HG03175 (cell line): ENCODE measurements at regions not wholly inside any gene's neighbourhood (a gene's known extent, or its start where the extent isn't known, plus 50 kb on each side); places are given as distances from the start of the nearest gene placed in this dataset.

Experiments used
- ATAC-seq: cut with Tn5 transposase; IDR thresholded peaks from one replicate; pipeline ENCODE4 v1.9.1; 2021; ENCODE audit warnings: mild to moderate bottlenecking, moderate library complexity; ENCODE audit not compliant: unreplicated experiment

DNA sequence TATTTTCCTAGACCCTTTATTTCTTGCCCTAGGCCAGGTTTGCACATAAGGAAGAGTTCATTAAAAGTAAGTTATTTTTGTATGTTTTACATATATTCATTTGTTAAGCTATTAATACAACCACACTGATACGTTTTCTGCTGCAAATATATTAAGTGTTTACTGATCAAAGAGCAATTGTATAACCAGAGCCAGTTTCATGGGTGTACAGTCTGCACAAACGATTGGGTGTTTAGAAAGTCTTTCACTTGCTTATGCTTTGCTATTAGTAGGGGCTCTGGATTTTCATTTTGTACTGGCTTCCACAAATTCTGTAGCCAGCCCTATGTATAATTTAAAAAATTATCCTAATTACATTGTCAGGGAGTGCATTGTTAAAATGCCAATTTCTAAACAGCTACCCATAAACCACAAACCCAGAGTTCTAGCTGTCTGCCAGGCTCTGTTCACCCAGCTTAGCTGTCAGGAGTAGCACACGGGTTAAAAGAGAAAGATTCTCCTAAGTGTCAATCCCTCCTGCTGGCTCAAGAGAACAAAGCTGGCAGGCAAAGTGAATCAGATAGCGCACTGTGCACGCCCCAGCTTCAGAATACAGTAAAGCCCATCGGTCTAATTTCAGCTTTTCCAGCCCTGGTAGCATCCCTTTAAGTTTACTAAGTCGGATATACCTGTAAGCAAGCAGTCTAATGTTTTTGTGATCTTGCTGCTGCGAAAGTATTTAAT lies 151.0 kb upstream of the LMO3 start:
- ATAC-seq: no peak

DNA sequence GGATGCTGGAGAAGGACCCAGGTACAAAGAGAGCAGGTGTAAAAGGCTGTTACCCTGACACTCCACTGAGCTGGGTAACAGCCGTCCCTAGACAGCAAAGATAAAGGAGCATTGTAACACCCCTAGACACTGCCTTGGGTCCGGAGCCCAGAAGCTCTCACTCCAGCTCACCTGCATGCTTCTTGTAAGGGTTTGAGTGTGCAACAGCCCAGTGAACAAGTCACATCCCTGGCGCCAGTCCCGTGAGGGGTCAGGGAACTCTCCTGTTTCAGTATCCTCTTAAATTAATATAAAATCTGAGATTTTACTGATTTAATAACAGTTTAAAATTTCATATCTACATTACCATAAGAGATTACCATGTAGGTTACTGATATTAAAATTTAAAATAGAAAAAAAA lies 124.8 kb upstream of the LMO3 start:
- ATAC-seq: no peak

DNA sequence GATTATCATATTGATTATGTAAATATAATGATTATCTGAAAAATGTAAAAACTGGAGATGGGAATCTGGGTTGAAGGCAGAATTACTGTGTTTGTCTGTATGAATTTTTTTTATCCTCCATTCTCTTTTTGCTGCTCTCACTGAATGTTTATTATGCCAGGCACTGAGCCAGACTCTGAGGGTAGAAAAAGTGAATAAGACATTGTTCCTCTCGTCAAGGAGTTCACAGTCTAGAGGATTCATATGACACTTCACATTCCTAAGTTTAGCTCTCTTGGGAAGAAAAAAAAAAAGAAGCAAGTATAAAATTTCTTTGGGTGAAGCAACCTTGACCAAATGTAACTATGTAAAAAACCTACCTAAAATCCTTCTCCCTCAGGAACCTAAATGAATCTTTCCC lies 120.9 kb upstream of the LMO3 start:
- no peak for ATAC-seq

DNA sequence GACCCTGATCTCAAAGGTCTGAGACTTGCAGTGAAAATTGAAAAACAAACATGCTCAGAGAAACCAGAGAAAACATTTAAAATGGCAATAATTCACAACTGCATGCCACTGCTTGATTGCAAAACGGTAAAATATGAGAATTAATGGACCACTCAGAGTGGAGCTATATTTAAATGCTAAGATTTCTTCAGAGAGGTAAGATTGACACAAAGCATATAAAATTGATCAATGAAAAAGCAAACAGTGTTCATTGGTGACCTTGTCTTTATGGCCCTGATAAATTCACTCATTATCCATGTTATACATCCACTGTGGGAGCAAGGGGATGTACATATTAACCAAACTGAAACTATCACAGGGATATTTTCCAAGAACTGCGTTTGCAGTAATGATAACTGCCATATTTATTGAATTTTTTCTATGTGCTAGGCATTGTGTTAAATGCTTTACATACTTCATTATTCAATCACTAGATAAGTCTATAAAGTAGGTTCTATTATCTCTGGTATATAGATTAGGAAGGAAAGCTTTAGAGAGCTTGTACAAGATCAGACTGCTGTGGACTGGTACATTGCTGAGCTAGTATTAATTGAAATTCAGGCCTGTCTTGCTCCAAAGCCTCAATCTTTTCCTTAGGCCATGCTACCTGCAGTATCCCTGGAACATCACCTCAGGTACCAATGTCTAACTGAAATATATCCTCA lies 113.9 kb upstream of the LMO3 start:
- no peak for ATAC-seq

DNA sequence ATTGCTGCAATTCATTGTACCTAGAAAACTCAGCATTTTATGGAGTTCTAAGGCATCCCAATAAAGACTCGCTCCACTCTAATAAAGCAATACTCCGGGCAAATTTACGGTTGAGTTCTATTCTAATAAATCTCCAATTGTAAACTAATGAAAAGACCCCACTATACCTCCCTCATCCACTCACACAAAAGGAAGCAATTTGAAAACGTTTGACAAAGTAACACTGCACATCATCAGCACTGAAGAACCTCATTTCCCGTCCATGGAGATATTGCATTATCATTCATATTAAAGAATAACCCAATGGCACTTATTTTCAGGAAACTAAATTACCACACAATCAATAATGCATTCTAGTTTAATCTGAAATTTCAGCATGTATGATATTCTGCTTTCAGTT lies 111.0 kb upstream of the LMO3 start:
- ATAC-seq: no peak

DNA sequence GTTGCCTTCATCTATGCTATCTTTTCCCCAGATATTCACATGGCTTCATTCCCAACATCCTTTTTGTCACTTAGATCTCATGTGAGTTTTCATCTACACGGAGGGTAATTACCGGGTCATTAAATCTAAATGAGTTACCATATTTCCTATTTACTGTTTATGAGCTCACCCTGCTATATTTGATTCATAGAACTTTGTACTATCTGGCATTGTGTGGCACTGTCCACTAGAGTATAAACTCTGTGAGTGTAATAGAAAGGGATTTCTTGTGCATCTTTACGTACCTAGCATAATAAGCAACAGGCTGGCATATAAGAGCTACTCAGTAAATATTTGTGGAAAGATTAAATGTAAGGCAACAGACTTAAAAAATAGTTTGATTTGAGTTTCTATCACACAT lies 86.1 kb upstream of the LMO3 start:
- ATAC-seq: no peak

DNA sequence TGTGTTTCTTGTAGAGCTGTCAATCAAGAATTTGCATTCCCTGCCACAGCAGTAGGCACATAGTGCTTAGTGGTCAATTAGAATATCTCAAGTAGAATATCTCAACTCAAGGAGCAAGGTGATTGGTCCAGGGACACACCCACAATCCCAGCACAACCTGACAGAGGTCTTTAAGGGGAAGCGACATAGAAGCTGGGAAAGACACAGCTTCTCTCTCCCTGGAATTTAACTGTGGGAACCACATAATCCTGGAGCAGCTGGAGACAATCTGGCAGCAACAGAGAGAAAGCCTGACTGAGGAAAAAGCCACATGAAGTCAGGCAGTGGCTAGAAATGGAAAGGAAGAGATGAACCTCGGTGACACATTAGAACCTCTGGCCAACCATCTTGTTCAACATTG lies 85.7 kb upstream of the LMO3 start:
- no peak for ATAC-seq

DNA sequence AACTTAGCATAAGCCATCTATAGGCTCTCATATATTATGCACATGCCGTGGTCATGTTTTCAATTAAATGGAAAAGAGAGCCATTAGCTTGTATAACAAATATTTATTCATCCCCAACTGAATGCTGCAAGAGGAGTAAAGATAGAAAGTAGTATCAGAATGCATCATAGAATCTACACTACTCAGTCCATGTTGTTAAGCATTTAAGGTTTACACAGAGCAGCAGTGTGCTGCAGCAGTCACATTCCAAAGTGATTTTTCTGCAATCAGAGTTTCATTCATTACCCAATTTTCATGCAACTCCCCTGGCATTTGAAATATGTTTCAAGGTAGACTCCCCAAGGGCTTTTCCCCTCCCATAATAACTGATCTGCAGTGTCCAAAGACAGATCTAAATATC lies 82.2 kb upstream of the LMO3 start:
- no peak for ATAC-seq

DNA sequence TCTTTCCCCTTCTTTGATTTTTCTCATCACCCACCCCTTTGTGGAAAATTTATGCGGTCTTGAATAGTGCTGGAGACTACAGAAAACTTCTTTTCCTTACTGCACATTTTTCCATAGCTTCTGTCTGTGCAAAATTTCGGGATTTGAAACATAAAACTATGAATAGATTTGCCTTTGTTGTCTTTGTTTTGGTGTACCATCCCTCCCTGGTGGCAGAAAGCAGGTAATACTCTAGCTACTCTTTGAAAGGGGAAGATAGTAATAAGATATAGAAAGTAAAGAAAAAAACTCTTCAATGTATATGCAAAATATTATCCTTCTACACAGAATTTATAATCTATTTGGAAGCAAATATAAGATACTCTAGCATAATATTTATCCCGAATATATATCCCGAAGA lies 79.1 kb upstream of the LMO3 start:
- ATAC-seq: no peak

DNA sequence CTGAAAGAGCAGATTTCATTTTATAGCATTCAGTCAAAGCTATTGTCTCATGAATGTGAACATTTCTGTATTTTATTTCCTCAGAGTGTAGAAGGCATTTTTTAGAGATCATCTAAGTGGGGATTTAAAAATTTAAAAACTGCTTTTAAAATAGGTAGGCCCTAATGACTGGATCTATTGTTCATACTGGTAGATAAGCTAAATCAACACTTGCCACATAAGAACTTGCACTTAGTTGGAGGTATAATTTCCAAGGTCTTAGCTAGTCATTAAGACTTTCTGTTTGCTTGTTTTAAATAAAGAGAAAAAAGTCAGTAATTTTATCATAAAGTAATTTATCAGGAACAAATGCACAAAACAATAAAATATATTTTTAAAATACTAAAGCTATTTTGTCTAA lies 75.2 kb upstream of the LMO3 start:
- ATAC-seq: no peak

DNA sequence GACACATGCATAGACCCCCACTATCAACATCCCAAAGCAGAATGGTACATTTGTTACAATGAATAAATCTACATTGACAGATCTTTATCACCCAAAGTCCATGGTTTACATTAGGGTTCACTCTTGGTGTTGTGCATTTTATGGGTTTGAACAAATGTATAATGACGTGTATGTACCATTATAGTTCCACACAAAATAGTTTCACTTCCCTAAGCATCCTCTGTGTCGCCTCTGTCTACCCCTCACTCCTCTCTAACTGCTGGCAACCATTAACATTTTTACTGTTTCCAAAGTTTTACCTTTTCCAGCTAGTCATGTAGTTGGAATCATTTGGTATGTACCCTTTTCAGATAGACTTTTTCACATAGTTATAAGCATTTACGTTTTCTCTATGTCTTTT lies 69.5 kb upstream of the LMO3 start:
- ATAC-seq: no peak

DNA sequence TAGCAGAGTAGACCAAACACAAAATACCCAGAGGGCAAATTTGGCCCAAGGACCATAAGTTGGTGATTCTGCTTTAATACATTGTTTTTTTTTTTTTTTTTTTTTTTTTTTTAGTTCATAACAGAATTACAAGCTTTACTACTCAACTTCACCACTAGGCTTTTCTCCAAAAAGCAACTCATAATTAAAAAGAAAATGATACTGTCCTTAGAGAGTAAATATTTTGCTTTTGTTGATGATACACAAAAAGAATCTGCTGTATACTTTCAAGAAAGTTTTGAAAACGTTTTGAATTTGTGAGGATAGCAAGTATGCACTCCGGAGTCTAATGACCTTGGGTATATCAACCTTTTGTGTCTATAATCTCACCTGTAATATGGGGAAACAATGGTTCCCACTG lies 68.9 kb upstream of the LMO3 start:
- ATAC-seq: no peak

DNA sequence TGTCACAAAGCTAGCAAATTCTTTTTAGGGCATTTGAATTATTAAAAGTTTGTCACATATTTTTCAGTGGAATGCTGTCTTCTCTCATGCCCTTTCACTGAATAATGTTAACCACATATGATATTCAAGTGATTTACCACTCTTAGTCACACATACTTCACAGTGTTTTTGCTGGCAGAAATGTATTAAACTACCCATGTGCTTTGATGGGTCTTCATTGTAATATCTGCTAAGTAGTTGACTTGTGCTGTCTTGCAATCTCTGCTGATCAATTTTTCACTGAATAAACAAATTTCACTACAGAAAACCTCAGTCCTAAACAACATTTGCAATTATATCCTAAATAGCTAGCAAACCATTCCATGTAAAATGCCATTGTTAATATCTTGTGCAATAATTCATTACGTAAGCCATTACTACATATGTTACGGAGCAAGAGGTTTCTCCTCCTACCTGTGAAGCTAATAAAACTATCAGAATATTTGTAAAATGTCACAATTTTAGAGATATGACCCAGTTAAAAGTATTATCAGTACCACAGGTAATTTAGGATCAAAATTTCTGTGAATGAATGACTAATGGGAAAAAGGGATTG lies 64.6 kb upstream of the LMO3 start:
- no peak for ATAC-seq

DNA sequence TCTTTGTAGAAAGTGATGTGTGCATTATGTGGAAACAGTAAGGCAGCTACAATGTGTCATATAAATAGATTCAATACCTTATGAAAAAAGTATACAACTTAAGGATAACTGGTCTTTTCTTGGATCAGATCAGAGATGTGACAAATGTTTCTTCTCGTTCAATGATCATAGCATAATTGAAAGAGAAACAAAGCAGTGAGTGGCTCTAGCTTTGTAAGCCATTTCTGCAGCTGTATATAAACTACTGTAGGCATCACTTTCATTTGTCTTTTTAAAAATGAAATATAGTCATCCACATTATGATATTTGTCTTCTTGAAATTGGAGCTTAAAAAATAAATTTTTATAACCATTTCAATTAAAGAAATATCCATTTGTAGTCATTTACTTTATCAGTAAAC lies 63.8 kb upstream of the LMO3 start:
- ATAC-seq: no peak

DNA sequence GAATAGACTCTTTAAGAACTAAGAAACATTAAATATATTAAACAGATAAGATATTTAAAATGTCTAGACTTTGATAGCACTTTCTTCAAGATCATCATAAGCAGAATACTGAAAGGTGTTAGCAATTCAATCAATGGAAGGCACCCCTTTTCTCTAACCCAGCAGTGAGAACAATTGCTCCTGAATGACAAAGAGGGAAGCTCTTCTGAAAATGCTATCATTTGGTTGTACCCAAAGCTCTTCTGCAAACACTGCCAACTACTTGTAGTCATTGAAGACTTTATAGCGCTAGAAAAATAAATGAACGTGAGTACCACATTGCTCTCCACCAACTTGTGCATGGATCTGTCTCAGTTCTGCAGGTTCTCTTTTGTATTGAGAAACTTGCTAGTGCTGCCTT lies 62.2 kb upstream of the LMO3 start:
- no peak for ATAC-seq

DNA sequence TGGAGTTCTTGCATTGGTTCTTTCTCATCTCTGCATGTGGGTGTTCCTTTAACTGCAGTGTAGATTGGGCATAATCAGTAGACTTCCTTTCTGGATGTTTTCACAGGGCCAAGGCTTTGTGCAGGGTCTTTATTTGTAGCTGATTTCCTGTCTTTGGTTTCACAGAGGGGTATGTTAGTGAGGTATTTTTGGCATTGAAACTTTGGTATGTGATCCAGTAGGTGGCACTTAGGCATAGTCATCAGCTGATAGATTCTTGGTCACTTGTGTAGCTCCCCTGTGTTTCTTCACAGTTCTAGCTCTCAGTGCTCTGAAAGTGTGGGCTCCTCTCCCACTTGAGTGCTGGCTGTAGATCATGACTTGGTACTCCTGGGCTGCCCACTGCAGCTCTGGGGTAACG lies 52.7 kb upstream of the LMO3 start:
- no peak for ATAC-seq
